Upper lobe of left lung (tissue), 6 donors: ENCODE measurements at regions not wholly inside any gene's neighbourhood (a gene's known extent, or its start where the extent isn't known, plus 50 kb on each side); places are given as distances from the start of the nearest gene placed in this dataset.

Experiments used
- ATAC-seq, 2 donors: fragments of 200-7000 bp; cut with Tn5 transposase; one replicate each; pipeline ENCODE4 v1.9.1; 2022; ENCODE audit warnings: mild to moderate bottlenecking in 2 of 2, moderate library complexity in 2 of 2; ENCODE audit not compliant: low FRiP score in 2 of 2
- DNase-seq, 2 donors: peaks; one replicate each; pipeline ENCODE4 v3.0.0-alpha.2; 2019 to 2020
- H3K27ac ChIP-seq, 4 donors: fragments of 200-600 bp; sonication (generic); one replicate each; pipeline ENCODE4 v1.5.1; 2016 to 2019
- H3K27me3 ChIP-seq, 4 donors: fragments of 200-600 bp; sonication (generic); one replicate each; pipeline ENCODE4 v1.5.1; 2017 to 2019
- H3K36me3 ChIP-seq, 4 donors: fragments of 200-600 bp; sonication (generic); one replicate each; pipeline ENCODE4 v1.5.1; 2016 to 2019
- H3K4me1 ChIP-seq, 4 donors: fragments of 200-600 bp; sonication (generic); one replicate each; pipeline ENCODE4 v1.5.1; 2018 to 2019
- H3K4me3 ChIP-seq, 4 donors: fragments of 200-600 bp; sonication (generic); one replicate each; pipeline ENCODE4 v1.5.1; 2017 to 2019; ENCODE audit warnings: mild to moderate bottlenecking in 2 of 4, moderate library complexity in 1 of 4
- H3K9me3 ChIP-seq, 4 donors: fragments of 200-600 bp; sonication (generic); one replicate each; pipeline ENCODE4 v1.5.1; 2018 to 2019
- EP300 ChIP-seq, 4 donors: sonication (generic); formaldehyde crosslinking; IDR thresholded peaks; one replicate each; pipeline ENCODE4 v1.5.1; 2017; ENCODE audit warnings: antibody characterized with exemption in 4 of 4, control low read depth in 2 of 4
- POLR2A ChIP-seq, 4 donors: fragments of 450-650 bp; IDR thresholded peaks; one replicate each; pipeline ENCODE4 v1.5.1; 2016 to 2017; ENCODE audit warnings: antibody characterized with exemption in 4 of 4, mild to moderate bottlenecking in 2 of 4
- POLR2AphosphoS5 ChIP-seq, 2 donors: sonication (generic); formaldehyde crosslinking; IDR thresholded peaks; one replicate each; pipeline ENCODE4 v1.5.1; 2017; ENCODE audit warnings: antibody characterized with exemption in 2 of 2
- WGBS, 2 donors: methylation state at CpG; one replicate each; pipeline ENCODE4 v1.1.5; 2017 to 2018; 5-methylcytosine and 5-hydroxymethylcytosine counted together
- TF ChIP-seq, protein P1 (sequence below), 6 experiments: fragments of 450-650 bp in 4 of 6; fragments of 200-600 bp in 2 of 6; sonication (generic) in 2 of 6; IDR thresholded peaks; one replicate each; pipeline ENCODE4 v1.5.1; 2016 to 2019; ENCODE audit warnings: antibody characterized with exemption in 6 of 6
- donor health status: DM: no; HTN: no; CAD: no; lungs with moderate emphysema.
- donor health status: DM: no; HTN: yes; CAD: no; lungs with severe emphysema.

DNA sequence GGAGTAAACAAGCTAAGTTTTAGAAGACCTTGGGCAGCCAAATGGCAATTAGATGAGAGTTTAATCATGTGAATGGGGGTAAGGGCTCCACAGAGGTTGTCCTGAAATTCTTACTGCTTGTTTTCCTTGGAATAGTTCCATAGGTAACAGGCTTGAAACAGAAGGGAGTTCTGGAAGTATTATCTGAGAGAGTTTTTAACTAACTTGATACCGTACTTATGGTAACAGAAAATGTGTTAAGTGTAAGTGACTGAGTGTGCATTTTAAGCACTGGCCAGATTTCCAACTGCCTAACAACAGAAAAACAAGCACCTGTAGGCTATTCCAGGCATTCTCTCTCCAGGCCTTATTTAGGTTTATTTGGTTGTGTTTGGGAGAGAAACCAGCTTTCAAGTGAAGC lies 414.6 kb upstream of the PDE3A start:
- Histone ChIP-seq H3K36me3 (no peaks in the 10 kb centered on the region), H3K4me1 (no peaks in the 10 kb centered on the region), H3K27me3 (no peaks in the 10 kb centered on the region), H3K27ac (no peak overlapping the region), H3K4me3 (no peak overlapping the region), H3K9me3 (no peaks in the 10 kb centered on the region)
- WGBS, 2 donors, result 75% methylated on average over 1 of the region's 1 CpG
- ATAC-seq (no peak), DNase-seq (no peak)
- TF ChIP-seq POLR2A (IDR thresholded peaks at IDR 0.05) (no peak), EP300 (IDR thresholded peaks at IDR 0.05) (no peak), POLR2AphosphoS5 (IDR thresholded peaks at IDR 0.05) (no peak)
- TF ChIP-seq, protein P1, sequence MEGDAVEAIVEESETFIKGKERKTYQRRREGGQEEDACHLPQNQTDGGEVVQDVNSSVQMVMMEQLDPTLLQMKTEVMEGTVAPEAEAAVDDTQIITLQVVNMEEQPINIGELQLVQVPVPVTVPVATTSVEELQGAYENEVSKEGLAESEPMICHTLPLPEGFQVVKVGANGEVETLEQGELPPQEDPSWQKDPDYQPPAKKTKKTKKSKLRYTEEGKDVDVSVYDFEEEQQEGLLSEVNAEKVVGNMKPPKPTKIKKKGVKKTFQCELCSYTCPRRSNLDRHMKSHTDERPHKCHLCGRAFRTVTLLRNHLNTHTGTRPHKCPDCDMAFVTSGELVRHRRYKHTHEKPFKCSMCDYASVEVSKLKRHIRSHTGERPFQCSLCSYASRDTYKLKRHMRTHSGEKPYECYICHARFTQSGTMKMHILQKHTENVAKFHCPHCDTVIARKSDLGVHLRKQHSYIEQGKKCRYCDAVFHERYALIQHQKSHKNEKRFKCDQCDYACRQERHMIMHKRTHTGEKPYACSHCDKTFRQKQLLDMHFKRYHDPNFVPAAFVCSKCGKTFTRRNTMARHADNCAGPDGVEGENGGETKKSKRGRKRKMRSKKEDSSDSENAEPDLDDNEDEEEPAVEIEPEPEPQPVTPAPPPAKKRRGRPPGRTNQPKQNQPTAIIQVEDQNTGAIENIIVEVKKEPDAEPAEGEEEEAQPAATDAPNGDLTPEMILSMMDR (IDR thresholded peaks at IDR 0.05), result no peak

DNA sequence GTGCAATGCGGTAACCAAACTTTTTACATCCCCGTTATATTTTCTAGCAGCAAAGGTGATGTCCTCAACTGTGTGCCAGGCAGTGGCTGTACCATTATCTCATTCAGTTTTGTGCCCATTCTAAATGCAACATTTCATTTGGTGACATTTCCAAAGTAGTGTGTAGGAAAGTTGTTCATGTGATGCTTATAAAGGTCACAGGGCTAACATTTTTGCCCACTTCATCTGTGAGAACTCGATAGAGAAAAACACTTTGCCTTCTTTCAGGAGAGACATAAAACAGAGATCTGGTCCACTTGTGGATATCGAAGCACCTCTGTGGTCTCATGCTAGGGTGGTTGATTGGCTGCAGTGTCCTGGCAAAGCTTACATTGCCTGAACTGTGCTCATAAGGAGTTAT lies 414.2 kb upstream of the PDE3A start:
- H3K36me3 ChIP-seq, result no peaks in the 10 kb centered on the region
- no peak for ATAC-seq
- H3K27me3 ChIP-seq, result no peaks in the 10 kb centered on the region
- no peaks in the 10 kb centered on the region for H3K4me1 ChIP-seq
- TF ChIP-seq, protein P1 (IDR thresholded peaks at IDR 0.05), result no peak
- TF ChIP-seq POLR2AphosphoS5 (IDR thresholded peaks at IDR 0.05) (no peak), EP300 (IDR thresholded peaks at IDR 0.05) (no peak), POLR2A (IDR thresholded peaks at IDR 0.05) (no peak)
- no peak for DNase-seq
- WGBS, 2 donors, result 85 to 86% methylated on average over 4 of the region's 4 CpGs
- H3K27ac ChIP-seq, result no peak overlapping the region
- no peak overlapping the region for H3K4me3 ChIP-seq
- no peaks in the 10 kb centered on the region for H3K9me3 ChIP-seq

DNA sequence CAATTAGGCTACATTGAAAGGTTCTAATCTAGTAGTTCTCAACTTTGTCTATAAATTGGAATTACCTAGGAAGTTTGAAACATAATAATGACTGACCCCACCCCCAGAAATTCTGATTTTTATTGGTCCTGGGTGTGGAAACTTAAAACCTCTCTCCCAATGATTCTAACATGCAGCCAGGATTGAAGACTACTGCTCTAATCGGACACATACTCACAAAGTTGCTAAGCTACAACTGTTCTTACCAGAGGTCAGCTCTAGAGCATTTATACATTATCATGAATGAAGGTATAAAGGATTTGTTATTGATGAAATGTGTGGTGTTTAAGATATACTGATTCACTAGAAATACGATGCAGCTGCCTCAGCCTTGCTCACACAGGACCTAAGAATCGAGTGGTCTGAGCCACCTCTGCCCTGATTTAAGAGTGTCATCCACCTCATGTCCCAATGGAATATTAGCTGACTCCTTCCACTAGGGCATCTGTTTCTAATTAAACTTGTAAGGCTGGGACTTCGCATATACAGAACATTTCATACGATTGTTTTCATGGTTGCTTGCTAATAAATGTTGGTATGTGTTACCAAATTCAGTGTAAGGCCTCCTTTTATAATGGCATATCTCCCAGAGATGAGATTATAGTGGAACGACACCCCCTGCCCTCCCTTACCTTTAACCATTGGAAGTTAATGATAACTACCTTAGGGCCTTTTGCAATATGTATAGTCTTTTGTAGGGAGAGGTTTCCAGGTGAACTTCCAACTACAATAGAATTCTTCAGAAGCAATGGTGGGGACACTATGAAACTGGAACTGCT lies 410.8 kb upstream of the PDE3A start:
- Histone ChIP-seq H3K27ac (no peak overlapping the region), H3K27me3 (no peaks in the 10 kb centered on the region), H3K36me3 (no peaks in the 10 kb centered on the region), H3K4me1 (no peaks in the 10 kb centered on the region), H3K9me3 (no peaks in the 10 kb centered on the region), H3K4me3 (no peak overlapping the region)
- ATAC-seq (no peak), DNase-seq (no peak)
- TF ChIP-seq EP300 (IDR thresholded peaks at IDR 0.05) (no peak), POLR2AphosphoS5 (IDR thresholded peaks at IDR 0.05) (no peak), POLR2A (IDR thresholded peaks at IDR 0.05) (no peak)
- TF ChIP-seq, protein P1 (IDR thresholded peaks at IDR 0.05), result no peak
- 77 to 83% methylated on average over 6 of the region's 6 CpGs for WGBS, 2 donors

DNA sequence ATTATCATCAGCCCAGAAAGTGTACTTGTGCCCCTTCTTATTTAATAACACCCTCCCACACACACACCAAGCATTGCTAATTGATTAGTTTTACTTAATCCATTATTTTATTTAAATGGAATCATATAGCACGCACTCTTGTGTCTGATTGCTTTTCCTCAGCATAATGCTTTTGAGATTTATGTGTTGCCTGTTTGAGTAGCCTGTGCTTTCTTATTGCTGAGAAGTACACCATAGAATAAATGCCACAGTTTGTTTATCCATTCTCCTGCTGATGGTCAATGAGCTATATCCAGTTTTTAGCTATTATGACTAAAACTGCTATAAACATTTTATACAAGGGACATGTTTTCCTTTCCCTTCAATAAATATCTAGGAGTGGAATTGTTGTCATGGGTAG lies 409.9 kb upstream of the PDE3A start:
- no peaks in the 10 kb centered on the region for H3K4me1 ChIP-seq
- DNase-seq (no peak), ATAC-seq (no peak)
- no peaks in the 10 kb centered on the region for H3K36me3 ChIP-seq
- 96 to 97% methylated on average over 1 of the region's 1 CpG for WGBS, 2 donors
- H3K4me3 ChIP-seq, result no peak overlapping the region
- no peak overlapping the region for H3K27ac ChIP-seq
- no peaks in the 10 kb centered on the region for H3K9me3 ChIP-seq
- no peak for TF ChIP-seq POLR2AphosphoS5 (IDR thresholded peaks at IDR 0.05)
- no peak for TF ChIP-seq EP300 (IDR thresholded peaks at IDR 0.05)
- no peak for TF ChIP-seq POLR2A (IDR thresholded peaks at IDR 0.05)
- TF ChIP-seq, protein P1 (IDR thresholded peaks at IDR 0.05), result no peak
- no peaks in the 10 kb centered on the region for H3K27me3 ChIP-seq

DNA sequence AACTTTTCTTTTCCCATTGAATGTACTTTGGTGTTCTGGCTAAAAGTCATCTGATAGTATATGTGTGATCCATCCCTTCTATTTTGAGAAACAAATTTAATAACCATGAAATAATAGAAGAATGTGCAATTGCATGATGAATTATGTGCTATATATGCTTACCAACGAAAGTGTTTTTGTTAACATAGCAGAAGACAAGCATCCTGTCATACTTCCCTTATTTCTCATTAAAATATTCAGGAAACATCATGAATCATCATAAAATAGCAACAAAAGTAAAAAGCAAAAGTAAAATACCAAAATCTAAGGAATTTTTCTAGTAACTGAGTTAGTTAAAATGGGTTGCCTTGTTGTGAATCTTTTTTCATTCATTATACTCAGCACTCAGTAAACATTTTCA lies 409.0 kb upstream of the PDE3A start:
- Histone ChIP-seq H3K9me3 (no peaks in the 10 kb centered on the region), H3K27me3 (no peaks in the 10 kb centered on the region), H3K4me3 (no peak overlapping the region), H3K36me3 (no peaks in the 10 kb centered on the region), H3K27ac (no peak overlapping the region), H3K4me1 (no peaks in the 10 kb centered on the region)
- WGBS, 2 donors, result 7 to 11% methylated on average over 1 of the region's 1 CpG
- DNase-seq (no peak), ATAC-seq (no peak)
- TF ChIP-seq POLR2AphosphoS5 (IDR thresholded peaks at IDR 0.05) (no peak), POLR2A (IDR thresholded peaks at IDR 0.05) (no peak), EP300 (IDR thresholded peaks at IDR 0.05) (no peak)
- TF ChIP-seq, protein P1 (IDR thresholded peaks at IDR 0.05), result no peak
